ENCODE measurements at regions not wholly inside any gene's neighbourhood (a gene's known extent, or its start where the extent isn't known, plus 50 kb on each side); places are given as distances from the start of the nearest gene placed in this dataset.

DNA sequence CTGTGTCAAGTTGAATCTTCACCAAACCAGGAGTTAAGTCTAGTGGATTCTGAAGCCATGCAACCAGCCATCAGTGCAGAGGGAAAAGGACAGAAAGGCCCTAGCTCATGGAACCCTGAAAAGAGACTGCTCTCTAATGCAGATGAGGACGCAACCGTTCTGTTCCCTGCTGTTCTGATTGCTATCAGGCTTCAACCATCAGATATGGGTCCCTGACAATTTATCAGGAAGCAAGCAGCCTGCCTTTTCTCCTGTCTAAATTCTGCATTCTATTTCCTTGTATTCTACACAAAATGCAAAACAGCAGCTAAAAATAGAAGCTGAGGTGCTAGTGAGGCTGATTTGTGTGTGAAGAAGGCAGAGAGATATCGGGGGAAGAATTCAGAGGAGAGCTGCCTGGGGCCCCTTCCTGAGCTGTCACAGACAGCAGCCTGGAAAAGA lies 68.4 kb upstream of the RTN4 start:
- H3K27ac ChIP-seq (ENCODE audit: low read length, poor library complexity, severe bottlenecking), result no peak overlapping the region
- H3K9ac ChIP-seq (ENCODE audit: low read length), result no peak overlapping the region
- WGBS, result 21% methylated on average over 3 of the region's 3 CpGs
- no peak overlapping the region for H4K91ac ChIP-seq (ENCODE audit: low read length)
- no peak overlapping the region for H3K23ac ChIP-seq (ENCODE audit: low read length in 2 of 2)
- H3K27me3 ChIP-seq (ENCODE audit: control insufficient read depth in 1 of 2, insufficient read depth in 1 of 2, low read length in 2 of 2), result no peaks in the 10 kb centered on the region
- DNase-seq, result no peak
- H2BK12ac ChIP-seq (ENCODE audit: low read length in 2 of 2), result peak overlapping the region; percentile 38 to 75
- no peak overlapping the region for H3K14ac ChIP-seq (ENCODE audit: low read length in 2 of 2)
- peak overlapping the region; percentile 78 for H2BK120ac ChIP-seq (ENCODE audit: low read depth, low read length)
- H3K18ac ChIP-seq (ENCODE audit: low read depth in 1 of 2, low read length in 2 of 2), result peak overlapping the region; percentile 58 to 61
- H3K9me3 ChIP-seq (ENCODE audit: control insufficient read depth, low read length), result no peaks in the 10 kb centered on the region
- no peak overlapping the region for H2BK5ac ChIP-seq (ENCODE audit: low read depth, low read length, poor library complexity, severe bottlenecking)
- no peak overlapping the region for H3K4me2 ChIP-seq (ENCODE audit: low read length, poor library complexity, severe bottlenecking)
- no peaks in the 10 kb centered on the region for H3K36me3 ChIP-seq (ENCODE audit: control insufficient read depth in 1 of 2, insufficient read depth in 2 of 2, low read depth in 1 of 2, low read length in 2 of 2)
- no peak overlapping the region for H3K4me3 ChIP-seq (ENCODE audit: insufficient read depth in 1 of 2, low read depth in 1 of 2, low read length in 2 of 2)
- H2AFZ ChIP-seq (ENCODE audit: low read depth, low read length), result no peak overlapping the region
- H2BK15ac ChIP-seq (ENCODE audit: low read depth, poor library complexity, severe bottlenecking), result no peak overlapping the region
- H3K4ac ChIP-seq (ENCODE audit: low read depth in 1 of 2, low read length in 2 of 2), result peak overlapping the region; percentile 35 to 37
- peaks cover 14% of the 10 kb centered on the region for H3K4me1 ChIP-seq (ENCODE audit: control insufficient read depth, insufficient read depth, low read depth, low read length)
- H4K8ac ChIP-seq (ENCODE audit: low read length), result peak overlapping the region; percentile 70
- H2AK5ac ChIP-seq (ENCODE audit: low read length, severe bottlenecking), result no peak overlapping the region
- peaks cover 2% of the 10 kb centered on the region for H3K79me1 ChIP-seq (replicated peaks; ENCODE audit: low read length, poor library complexity, severe bottlenecking)

GRCh38 chr2:55116966-55117365 lies 66.7 kb upstream of the RTN4 start:
- Histone ChIP-seq H3K4me2 (ENCODE audit: low read length, poor library complexity, severe bottlenecking) (no peak overlapping the region), H4K91ac (ENCODE audit: low read length) (no peak overlapping the region), H2BK5ac (ENCODE audit: low read depth, low read length, poor library complexity, severe bottlenecking) (no peak overlapping the region), H3K79me1 (replicated peaks; ENCODE audit: low read length, poor library complexity, severe bottlenecking) (peaks cover 9% of the 10 kb centered on the region), H3K18ac (ENCODE audit: low read depth in 1 of 2, low read length in 2 of 2) (no peak overlapping the region), H2BK15ac (ENCODE audit: low read depth, poor library complexity, severe bottlenecking) (no peak overlapping the region), H2BK12ac (ENCODE audit: low read length in 2 of 2) (peak overlapping the region; percentile 51 to 70), H3K23ac (ENCODE audit: low read length in 2 of 2) (no peak overlapping the region), H2AFZ (ENCODE audit: low read depth, low read length) (no peak overlapping the region), H3K27ac (ENCODE audit: low read length, poor library complexity, severe bottlenecking) (no peak overlapping the region), H3K9ac (ENCODE audit: low read length) (no peak overlapping the region), H3K4ac (ENCODE audit: low read depth in 1 of 2, low read length in 2 of 2) (peak overlapping the region in 1 of 2 experiments; percentile 17), H3K4me3 (ENCODE audit: insufficient read depth in 1 of 2, low read depth in 1 of 2, low read length in 2 of 2) (no peak overlapping the region), H3K36me3 (ENCODE audit: control insufficient read depth in 1 of 2, insufficient read depth in 2 of 2, low read depth in 1 of 2, low read length in 2 of 2) (no peaks in the 10 kb centered on the region), H2BK120ac (ENCODE audit: low read depth, low read length) (no peak overlapping the region), H3K9me3 (ENCODE audit: control insufficient read depth, low read length) (no peaks in the 10 kb centered on the region), H3K14ac (ENCODE audit: low read length in 2 of 2) (no peak overlapping the region), H4K8ac (ENCODE audit: low read length) (no peak overlapping the region), H3K4me1 (ENCODE audit: control insufficient read depth, insufficient read depth, low read depth, low read length) (peaks cover 26% of the 10 kb centered on the region), H3K27me3 (ENCODE audit: control insufficient read depth in 1 of 2, insufficient read depth in 1 of 2, low read length in 2 of 2) (no peaks in the 10 kb centered on the region), H2AK5ac (ENCODE audit: low read length, severe bottlenecking) (no peak overlapping the region)
- WGBS, result 90% methylated on average over 7 of the region's 7 CpGs
- no peak for DNase-seq

DNA sequence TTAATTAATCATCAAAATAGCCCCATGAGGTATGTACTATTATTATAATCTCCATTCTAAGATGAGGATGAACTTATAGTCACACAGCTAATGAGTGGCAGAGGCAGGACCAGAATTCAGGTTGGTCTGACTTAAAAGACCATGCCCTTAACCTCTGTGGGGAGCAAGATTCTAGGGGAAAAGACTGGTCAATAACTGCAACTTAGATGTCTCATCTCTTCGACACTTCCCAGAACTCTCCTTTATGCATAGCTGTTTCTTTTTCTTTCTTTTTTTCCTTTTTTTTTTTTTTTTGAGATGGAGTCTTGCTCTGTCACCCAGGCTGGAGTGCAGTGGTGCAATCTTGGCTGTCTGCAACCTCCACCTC lies 66.3 kb upstream of the RTN4 start:
- no peak overlapping the region for H2BK12ac ChIP-seq (ENCODE audit: low read length in 2 of 2)
- peaks cover 9% of the 10 kb centered on the region for H3K79me1 ChIP-seq (replicated peaks; ENCODE audit: low read length, poor library complexity, severe bottlenecking)
- H2AFZ ChIP-seq (ENCODE audit: low read depth, low read length), result no peak overlapping the region
- no peak overlapping the region for H3K14ac ChIP-seq (ENCODE audit: low read length in 2 of 2)
- H2BK15ac ChIP-seq (ENCODE audit: low read depth, poor library complexity, severe bottlenecking), result no peak overlapping the region
- H4K8ac ChIP-seq (ENCODE audit: low read length), result no peak overlapping the region
- H4K91ac ChIP-seq (ENCODE audit: low read length), result no peak overlapping the region
- no peak overlapping the region for H3K18ac ChIP-seq (ENCODE audit: low read depth in 1 of 2, low read length in 2 of 2)
- H3K4me1 ChIP-seq (ENCODE audit: control insufficient read depth, insufficient read depth, low read depth, low read length), result peaks cover 29% of the 10 kb centered on the region
- H3K4me3 ChIP-seq (ENCODE audit: insufficient read depth in 1 of 2, low read depth in 1 of 2, low read length in 2 of 2), result no peak overlapping the region
- H3K27me3 ChIP-seq (ENCODE audit: control insufficient read depth in 1 of 2, insufficient read depth in 1 of 2, low read length in 2 of 2), result no peaks in the 10 kb centered on the region
- WGBS, result no CpG with 5 or more reads among the region's 1 CpG
- H2AK5ac ChIP-seq (ENCODE audit: low read length, severe bottlenecking), result no peak overlapping the region
- no peak overlapping the region for H3K4me2 ChIP-seq (ENCODE audit: low read length, poor library complexity, severe bottlenecking)
- H3K36me3 ChIP-seq (ENCODE audit: control insufficient read depth in 1 of 2, insufficient read depth in 2 of 2, low read depth in 1 of 2, low read length in 2 of 2), result no peaks in the 10 kb centered on the region
- H3K27ac ChIP-seq (ENCODE audit: low read length, poor library complexity, severe bottlenecking), result no peak overlapping the region
- DNase-seq, result no peak
- H3K23ac ChIP-seq (ENCODE audit: low read length in 2 of 2), result no peak overlapping the region
- H2BK120ac ChIP-seq (ENCODE audit: low read depth, low read length), result no peak overlapping the region
- no peak overlapping the region for H2BK5ac ChIP-seq (ENCODE audit: low read depth, low read length, poor library complexity, severe bottlenecking)
- no peaks in the 10 kb centered on the region for H3K9me3 ChIP-seq (ENCODE audit: control insufficient read depth, low read length)
- no peak overlapping the region for H3K4ac ChIP-seq (ENCODE audit: low read depth in 1 of 2, low read length in 2 of 2)
- H3K9ac ChIP-seq (ENCODE audit: low read length), result no peak overlapping the region

DNA sequence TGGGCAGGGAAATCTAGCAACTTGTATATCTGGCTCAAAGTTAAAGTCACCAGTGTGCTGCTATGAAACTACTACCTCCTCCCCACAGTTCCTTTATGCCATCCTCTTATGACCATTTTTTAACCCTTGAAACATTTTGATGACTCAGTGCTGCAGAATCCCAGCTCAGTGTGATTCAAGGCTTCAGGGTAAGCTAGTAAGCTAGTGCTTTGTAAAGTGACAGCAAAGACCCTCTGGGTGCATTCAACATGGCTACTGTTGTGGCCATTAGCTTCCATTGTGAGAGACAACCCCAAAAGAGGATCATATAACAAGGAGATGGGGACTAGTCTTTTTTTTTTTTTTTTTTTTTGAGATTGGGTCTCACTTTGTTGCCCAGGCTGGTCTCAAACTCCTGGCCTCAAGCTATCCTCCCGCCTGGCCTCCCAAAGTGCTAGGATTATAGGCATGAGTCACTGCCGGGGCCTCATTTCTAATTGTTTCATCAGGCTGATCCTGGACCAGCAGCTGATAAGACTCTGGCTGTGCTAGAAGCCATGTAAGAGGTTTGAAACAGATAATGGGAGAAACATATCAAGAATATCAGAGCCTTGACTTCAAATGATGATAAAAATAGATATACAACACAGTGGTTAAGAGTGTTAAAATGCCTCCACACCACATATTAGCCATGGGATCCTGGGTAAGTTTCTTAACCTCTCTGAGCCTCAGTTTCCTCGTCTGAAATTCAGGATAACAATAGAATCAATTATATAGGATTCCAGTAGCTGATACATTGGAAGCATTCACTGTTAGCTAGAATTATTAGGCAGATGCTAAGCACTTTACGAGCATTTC lies 65.7 kb upstream of the RTN4 start:
- no peak overlapping the region for H2AFZ ChIP-seq (ENCODE audit: low read depth, low read length)
- no peaks in the 10 kb centered on the region for H3K27me3 ChIP-seq (ENCODE audit: control insufficient read depth in 1 of 2, insufficient read depth in 1 of 2, low read length in 2 of 2)
- peak overlapping the region in 1 of 2 experiments; percentile 46 for H3K18ac ChIP-seq (ENCODE audit: low read depth in 1 of 2, low read length in 2 of 2)
- H3K4me2 ChIP-seq (ENCODE audit: low read length, poor library complexity, severe bottlenecking), result no peak overlapping the region
- peak; percentile 74 for DNase-seq
- H3K36me3 ChIP-seq (ENCODE audit: control insufficient read depth in 1 of 2, insufficient read depth in 2 of 2, low read depth in 1 of 2, low read length in 2 of 2), result no peaks in the 10 kb centered on the region
- no peak overlapping the region for H3K23ac ChIP-seq (ENCODE audit: low read length in 2 of 2)
- H3K27ac ChIP-seq (ENCODE audit: low read length, poor library complexity, severe bottlenecking), result no peak overlapping the region
- peaks cover 11% of the 10 kb centered on the region for H3K79me1 ChIP-seq (replicated peaks; ENCODE audit: low read length, poor library complexity, severe bottlenecking)
- no peak overlapping the region for H3K14ac ChIP-seq (ENCODE audit: low read length in 2 of 2)
- no peak overlapping the region for H2BK120ac ChIP-seq (ENCODE audit: low read depth, low read length)
- no peak overlapping the region for H2BK5ac ChIP-seq (ENCODE audit: low read depth, low read length, poor library complexity, severe bottlenecking)
- no peak overlapping the region for H2AK5ac ChIP-seq (ENCODE audit: low read length, severe bottlenecking)
- no peak overlapping the region for H4K91ac ChIP-seq (ENCODE audit: low read length)
- no peak overlapping the region for H4K8ac ChIP-seq (ENCODE audit: low read length)
- H3K9me3 ChIP-seq (ENCODE audit: control insufficient read depth, low read length), result no peaks in the 10 kb centered on the region
- H3K4ac ChIP-seq (ENCODE audit: low read depth in 1 of 2, low read length in 2 of 2), result peak overlapping the region in 1 of 2 experiments; percentile 10
- 6% methylated on average over 2 of the region's 4 CpGs for WGBS
- H3K4me1 ChIP-seq (ENCODE audit: control insufficient read depth, insufficient read depth, low read depth, low read length), result peaks cover 32% of the 10 kb centered on the region
- no peak overlapping the region for H3K4me3 ChIP-seq (ENCODE audit: insufficient read depth in 1 of 2, low read depth in 1 of 2, low read length in 2 of 2)
- peak overlapping the region; percentile 5 for H3K9ac ChIP-seq (ENCODE audit: low read length)
- no peak overlapping the region for H2BK12ac ChIP-seq (ENCODE audit: low read length in 2 of 2)
- H2BK15ac ChIP-seq (ENCODE audit: low read depth, poor library complexity, severe bottlenecking), result no peak overlapping the region

Data from mesenchymal stem cell (in vitro differentiated cells and primary cell).